PC-3 (cell line): ENCODE measurements at regions not wholly inside any gene's neighbourhood (a gene's known extent, or its start where the extent isn't known, plus 50 kb on each side); places are given as distances from the start of the nearest gene placed in this dataset.
"Not testable (repeated sequence)": the region's sequence is repeated elsewhere in the genome, so short reads cannot be mapped to it uniquely, and the experiment has no call there.

Experiments used
- ATAC-seq: fragments of 200-7000 bp; cut with Tn5 transposase; 2 replicates; pipeline ENCODE4 v1.9.1; 2020; ENCODE audit warnings: mild to moderate bottlenecking, moderate library complexity
- BruUV-seq: library from RNA; stranded (reverse); fragments of 400-500 nt; replicated peaks from 2 replicates; lab custom pipeline; 2021; lab: Mats Ljungman, UMichigan
- CTCF ChIA-PET: fragments of 300-600 bp; sonication (Branson Sonifier 250); formaldehyde crosslinking; loops from one replicate; lab custom pipeline; 2022; ENCODE audit warnings: antibody characterized with exemption; lab: Charles Lee
- POLR2A ChIA-PET: fragments of 300-600 bp; sonication (Branson Sonifier 250); formaldehyde crosslinking; loops from one replicate; lab custom pipeline; 2022; ENCODE audit warnings: antibody characterized with exemption; ENCODE audit not compliant: unreplicated experiment; lab: Charles Lee
- DNase-seq: peaks from one replicate; pipeline ENCODE4 v3.0.0-alpha.2; 2015
- H2AFZ ChIP-seq: fragments of 300-600 bp; sonication (generic); 2 replicates; pipeline ENCODE4 v1.6.0; 2016; ENCODE audit warnings: antibody characterized with exemption, low read length
- H3F3A ChIP-seq: fragments of 300-600 bp; sonication (generic); one replicate; pipeline ENCODE4 v1.6.0; 2017; ENCODE audit warnings: antibody characterized with exemption, low read length, control low read depth, mild to moderate bottlenecking; ENCODE audit not compliant: unreplicated experiment
- H3K27ac ChIP-seq: fragments of 300-600 bp; sonication (generic); 2 replicates; pipeline ENCODE4 v1.5.1; 2016; ENCODE audit warnings: mild to moderate bottlenecking, low read length
- H3K27me3 ChIP-seq: fragments of 300-600 bp; sonication (generic); 2 replicates; pipeline ENCODE4 v1.6.1; 2016; ENCODE audit warnings: low read length, mixed read lengths
- H3K36me3 ChIP-seq: fragments of 300-600 bp; sonication (generic); 2 replicates; pipeline ENCODE4 v1.6.1; 2016; ENCODE audit warnings: low read depth, mixed run types, low read length, mixed read lengths
- H3K4me1 ChIP-seq: fragments of 300-600 bp; sonication (generic); 2 replicates; pipeline ENCODE4 v1.5.1; 2016; ENCODE audit warnings: low read length; ENCODE audit not compliant: insufficient read depth
- H3K4me2 ChIP-seq: fragments of 300-600 bp; sonication (generic); 2 replicates; pipeline ENCODE4 v1.6.0; 2016; ENCODE audit warnings: low read length
- H3K4me3 ChIP-seq: fragments of 300-600 bp; sonication (generic); 2 replicates; pipeline ENCODE4 v1.5.1; 2016; ENCODE audit warnings: mild to moderate bottlenecking, low read length, mixed read lengths
- H3K79me2 ChIP-seq: fragments of 300-600 bp; sonication (generic); 2 replicates; pipeline ENCODE4 v1.6.1; 2017; ENCODE audit warnings: low read length, mixed read lengths
- H3K9ac ChIP-seq: fragments of 300-600 bp; sonication (generic); 2 replicates; pipeline ENCODE4 v1.6.0; 2016; ENCODE audit warnings: mild to moderate bottlenecking, low read length
- H3K9me2 ChIP-seq: fragments of 300-600 bp; sonication (generic); replicated peaks from 2 replicates; pipeline ENCODE4 v1.6.1; 2016; ENCODE audit warnings: mixed run types, low read length, mixed read lengths
- H3K9me3 ChIP-seq: fragments of 300-600 bp; sonication (generic); 2 replicates; pipeline ENCODE4 v1.6.1; 2016; ENCODE audit warnings: low read length, mixed read lengths
- H4K20me1 ChIP-seq: fragments of 300-600 bp; sonication (generic); 2 replicates; pipeline ENCODE4 v1.6.1; 2016; ENCODE audit warnings: low read length, mixed read lengths
- CTCF ChIP-seq: fragments of 300-600 bp; sonication (generic); conservative IDR thresholded peaks from 2 replicates; pipeline ENCODE4 v1.5.1; 2017; ENCODE audit warnings: antibody characterized with exemption, low read depth, mild to moderate bottlenecking, low read length
- EZH2 ChIP-seq: fragments of 300-600 bp; sonication (generic); IDR thresholded peaks from one replicate; pipeline ENCODE4 v1.6.1; 2017; ENCODE audit warnings: antibody characterized with exemption, mild to moderate bottlenecking, low read length; ENCODE audit not compliant: unreplicated experiment
- EZH2phosphoT487 ChIP-seq: fragments of 300-600 bp; sonication (generic); IDR thresholded peaks from 2 replicates; pipeline ENCODE4 v1.6.1; 2018; ENCODE audit warnings: mild to moderate bottlenecking, antibody characterized with exemption, low read length, borderline replicate concordance
- intact Hi-C: fragments of 100-400 bp; cut with micrococcal nuclease; formaldehyde crosslinking; loops from 2 replicates; pipeline ENCODE4 v1.9.0; 2023

- no TSS peak for BruUV-seq
- Histone ChIP-seq H3K27ac (no peak overlapping the region), H4K20me1 (no peaks in the 10 kb centered on the region), H3K4me1 (no peaks in the 10 kb centered on the region), H3K4me3 (no peak overlapping the region), H3K4me2 (no peak overlapping the region), H3K27me3 (no peaks in the 10 kb centered on the region), H3K79me2 (no peaks in the 10 kb centered on the region), H3K9ac (no peak overlapping the region), H3F3A (no peaks in the 10 kb centered on the region), H3K9me3 (no peaks in the 10 kb centered on the region), H2AFZ (no peak overlapping the region), H3K36me3 (no peaks in the 10 kb centered on the region), H3K9me2 (no peaks in the 10 kb centered on the region)
- DNase-seq: no peak
- ChIA-PET POLR2A (no interaction called here), CTCF (no interaction called here)
- TF ChIP-seq EZH2 (no peak), EZH2phosphoT487 (no peak), CTCF (no peak)
- ATAC-seq: no peak
- intact Hi-C loops: no loop called here
These were observed 716.6 kb downstream of the KLHL13 start for GRCh38 chrX:117400005-117400404.

- H2AFZ ChIP-seq: no peak overlapping the region
- ChIA-PET CTCF (no interaction called here), POLR2A (no interaction called here)
- no peaks in the 10 kb centered on the region for H3K27me3 ChIP-seq
- no peaks in the 10 kb centered on the region for H3K9me3 ChIP-seq
- no peak overlapping the region for H3K4me3 ChIP-seq
- no peaks in the 10 kb centered on the region for H3K36me3 ChIP-seq
- no peak overlapping the region for H3K9ac ChIP-seq
- H3K27ac ChIP-seq: no peak overlapping the region
- BruUV-seq: no TSS peak
- ATAC-seq: no peak
- no peak for DNase-seq
- H3K4me1 ChIP-seq: no peaks in the 10 kb centered on the region
- H4K20me1 ChIP-seq: no peaks in the 10 kb centered on the region
- H3K79me2 ChIP-seq: no peaks in the 10 kb centered on the region
- H3K9me2 ChIP-seq: no peaks in the 10 kb centered on the region
- intact Hi-C loops: no loop called here
- H3K4me2 ChIP-seq: no peak overlapping the region
- TF ChIP-seq EZH2 (no peak), EZH2phosphoT487 (no peak), CTCF (no peak)
- no peaks in the 10 kb centered on the region for H3F3A ChIP-seq
These were observed 718.8 kb downstream of the KLHL13 start for GRCh38 chrX:117397844-117398243.

- H3K9me3 ChIP-seq, intact Hi-C loops, H3K79me2 ChIP-seq, ATAC-seq, H3K4me2 ChIP-seq, BruUV-seq, H3K4me3 ChIP-seq, H4K20me1 ChIP-seq, H2AFZ ChIP-seq, DNase-seq, POLR2A ChIA-PET, H3K9me2 ChIP-seq, H3K9ac ChIP-seq, H3K27ac ChIP-seq, H3K27me3 ChIP-seq, H3F3A ChIP-seq, H3K36me3 ChIP-seq, H3K4me1 ChIP-seq, CTCF ChIA-PET: not testable (repeated sequence)
These were observed 722.0 kb downstream of the KLHL13 start for GRCh38 chrX:117394506-117395070.

- H3K36me3 ChIP-seq, H2AFZ ChIP-seq, H3K4me2 ChIP-seq, ATAC-seq, POLR2A ChIA-PET, BruUV-seq, H3K79me2 ChIP-seq, H3F3A ChIP-seq, H3K9me3 ChIP-seq, intact Hi-C loops, H3K9ac ChIP-seq, H4K20me1 ChIP-seq, H3K4me3 ChIP-seq, H3K27me3 ChIP-seq, H3K9me2 ChIP-seq, H3K4me1 ChIP-seq, CTCF ChIA-PET, H3K27ac ChIP-seq, DNase-seq: not testable (repeated sequence)
These were observed 724.2 kb downstream of the KLHL13 start for GRCh38 chrX:117392360-117392759.
